HCT116 (cell line): ENCODE measurements at regions not wholly inside any gene's neighbourhood (a gene's known extent, or its start where the extent isn't known, plus 50 kb on each side); places are given as distances from the start of the nearest gene placed in this dataset.

ENCODE experiments used
- ATAC-seq: fragments of 200-7000 bp; cut with Tn5 transposase; 2 replicates; pipeline ENCODE4 v1.9.1; 2020; ENCODE audit warnings: mild to moderate bottlenecking, moderate library complexity
- BruUV-seq: library from RNA; stranded (reverse); fragments of 400-500 nt; replicated peaks from 2 replicates; lab custom pipeline; 2021; lab: Mats Ljungman, UMichigan
- CTCF ChIA-PET: fragments of 300-600 bp; sonication (Branson Sonifier 250); formaldehyde crosslinking; loops from one replicate; lab custom pipeline; 2021; ENCODE audit warnings: antibody characterized with exemption; lab: Charles Lee
- POLR2A ChIA-PET: fragments of 300-600, 350-600 bp; sonication (Branson Sonifier 250); formaldehyde crosslinking; loops from one replicate; lab custom pipeline; 2021; ENCODE audit warnings: antibody characterized with exemption; lab: Charles Lee
- RAD21 ChIA-PET, 2 experiments: fragments of 300-600 bp; sonication (Branson Sonifier 250); formaldehyde crosslinking; loops; one replicate each; lab custom pipeline; 2023; ENCODE audit warnings: low total read pairs in 2 of 2; ENCODE audit not compliant: uncharacterized antibody in 2 of 2, unreplicated experiment in 2 of 2, low non-redundant PET in 1 of 2; lab: Charles Lee
- DNase-seq: peaks from one replicate; pipeline ENCODE4 v3.0.0-alpha.2; 2010; ENCODE audit warnings: low read depth, low spot score
- H2AFZ ChIP-seq: fragments of 200-600 bp; shearing (Covaris generic), sonication (generic); 2 replicates; pipeline ENCODE4 v1.6.1; 2017; ENCODE audit warnings: low read depth, mixed run types, mixed read lengths, antibody characterized with exemption, low read length; ENCODE audit not compliant: poor library complexity, severe bottlenecking
- H3K27ac ChIP-seq: 2 replicates; pipeline ENCODE4 v1.5.1; 2012; ENCODE audit warnings: low read depth, low read length
- H3K27me3 ChIP-seq: fragments of 200-600 bp; sonication (generic); 2 replicates; pipeline ENCODE4 v1.6.1; 2016; ENCODE audit warnings: mixed run types, low read length, mixed read lengths; ENCODE audit not compliant: insufficient read depth
- H3K36me3 ChIP-seq, 2 experiments: fragments of 200-500 bp in 1 of 2; fragments of 200-600 bp in 1 of 2; sonication (Bioruptor generic) in 1 of 2; sonication (generic) in 1 of 2; 2 replicates each; pipeline versions ENCODE4 v1.5.1 to v1.6.1; 2014 to 2016; ENCODE audit warnings: low read length in 2 of 2, inconsistent platforms in 1 of 2, mixed read lengths in 1 of 2, mixed run types in 1 of 2; ENCODE audit not compliant: insufficient read depth in 2 of 2, control insufficient read depth in 1 of 2
- H3K4me1 ChIP-seq, 2 experiments: fragments of 200-600 bp in 1 of 2; sonication (generic) in 1 of 2; 2 replicates each; pipeline versions ENCODE4 v1.5.1 to v1.6.1; 2012 to 2017; ENCODE audit warnings: low read length in 2 of 2, inconsistent platforms in 1 of 2, mild to moderate bottlenecking in 1 of 2, mixed read lengths in 1 of 2, mixed run types in 1 of 2, moderate library complexity in 1 of 2; ENCODE audit not compliant: insufficient read depth in 2 of 2, control insufficient read depth in 1 of 2
- H3K4me2 ChIP-seq: fragments of 200-600 bp; sonication (generic); 2 replicates; pipeline ENCODE4 v1.6.1; 2017; ENCODE audit warnings: mixed run types, low read length, mixed read lengths
- H3K4me3 ChIP-seq, 2 experiments: fragments of 200-600 bp in 1 of 2; sonication (generic) in 1 of 2; replicated peaks in 1 of 2; 2 replicates each; pipeline ENCODE4 v1.5.1; 2011 to 2016; ENCODE audit warnings: low read length in 2 of 2, control low read depth in 1 of 2, low read depth in 1 of 2, mild to moderate bottlenecking in 1 of 2, mixed read lengths in 1 of 2, mixed run types in 1 of 2
- H3K79me2 ChIP-seq: fragments of 200-600 bp; sonication (generic); 2 replicates; pipeline ENCODE4 v1.6.1; 2017; ENCODE audit warnings: mild to moderate bottlenecking, mixed run types, low read length, moderate library complexity, mixed read lengths; ENCODE audit not compliant: insufficient read depth
- H3K9ac ChIP-seq: fragments of 200-600 bp; sonication (generic); 2 replicates; pipeline ENCODE4 v1.6.1; 2016; ENCODE audit warnings: low read length, mixed read lengths
- H3K9me2 ChIP-seq: fragments of 200-600 bp; sonication (generic), shearing (Covaris generic); 2 replicates; pipeline ENCODE4 v1.6.1; 2017; ENCODE audit warnings: mixed run types, mild to moderate bottlenecking, moderate library complexity; ENCODE audit not compliant: insufficient read depth
- H3K9me3 ChIP-seq, 2 experiments: fragments of 200-500 bp in 1 of 2; fragments of 200-600 bp in 1 of 2; sonication (Bioruptor generic) in 1 of 2; sonication (generic) in 1 of 2; 2 replicates each; pipeline ENCODE4 v1.6.1; 2014 to 2017; ENCODE audit warnings: low read length in 2 of 2, mixed read lengths in 2 of 2, inconsistent platforms in 1 of 2, low read depth in 1 of 2, mild to moderate bottlenecking in 1 of 2, mixed run types in 1 of 2, moderate library complexity in 1 of 2; ENCODE audit not compliant: control insufficient read depth in 1 of 2, insufficient read depth in 1 of 2
- H4K20me1 ChIP-seq: fragments of 200-600 bp; sonication (generic), shearing (Covaris generic); 2 replicates; pipeline ENCODE4 v1.6.1; 2017; ENCODE audit warnings: mixed run types, mild to moderate bottlenecking, moderate library complexity; ENCODE audit not compliant: insufficient read depth
- EGR1 ChIP-seq: IDR thresholded peaks from 2 replicates; pipeline ENCODE4 v1.6.1; 2012; ENCODE audit warnings: low read depth
- FOSL1 ChIP-seq: IDR thresholded peaks from 2 replicates; pipeline ENCODE4 v1.6.1; 2012; ENCODE audit warnings: low read depth
- RAD21 ChIP-seq: IDR thresholded peaks from 2 replicates; pipeline ENCODE4 v1.6.1; 2012; ENCODE audit warnings: low read depth, mild to moderate bottlenecking
- SRF ChIP-seq: IDR thresholded peaks from 2 replicates; pipeline ENCODE4 v1.6.1; 2012; ENCODE audit warnings: low read depth
- ZNF274 ChIP-seq: fragments of 200-500 bp; sonication (Bioruptor generic); IDR thresholded peaks from 2 replicates; pipeline ENCODE4 v1.6.1; 2014; ENCODE audit warnings: mild to moderate bottlenecking, low read depth, low read length, inconsistent platforms
- intact Hi-C: fragments of 100-400 bp; cut with micrococcal nuclease; formaldehyde crosslinking; loops from 2 replicates; pipeline ENCODE4 v1.10.0; 2022
- TF ChIP-seq, protein P1 (sequence below): IDR thresholded peaks from 2 replicates; pipeline ENCODE4 v1.6.1; 2012
- TF ChIP-seq, protein P2 (sequence below), 3 experiments: fragments of 200-600 bp in 1 of 3; sonication (generic) in 1 of 3; IDR thresholded peaks in 2 of 3; conservative IDR thresholded peaks in 1 of 3; 2 replicates each; pipeline ENCODE4 v1.5.1; 2012 to 2017; ENCODE audit warnings: low read depth in 2 of 3, low read length in 2 of 3, antibody characterized with exemption in 1 of 3, borderline replicate concordance in 1 of 3, control low read depth in 1 of 3, mild to moderate bottlenecking in 1 of 3, mixed read lengths in 1 of 3, mixed run types in 1 of 3, moderate library complexity in 1 of 3; ENCODE audit not compliant: insufficient read depth in 1 of 3
- TF ChIP-seq, protein P3 (sequence below): IDR thresholded peaks from 2 replicates; pipeline ENCODE4 v1.6.1; 2012

DNA sequence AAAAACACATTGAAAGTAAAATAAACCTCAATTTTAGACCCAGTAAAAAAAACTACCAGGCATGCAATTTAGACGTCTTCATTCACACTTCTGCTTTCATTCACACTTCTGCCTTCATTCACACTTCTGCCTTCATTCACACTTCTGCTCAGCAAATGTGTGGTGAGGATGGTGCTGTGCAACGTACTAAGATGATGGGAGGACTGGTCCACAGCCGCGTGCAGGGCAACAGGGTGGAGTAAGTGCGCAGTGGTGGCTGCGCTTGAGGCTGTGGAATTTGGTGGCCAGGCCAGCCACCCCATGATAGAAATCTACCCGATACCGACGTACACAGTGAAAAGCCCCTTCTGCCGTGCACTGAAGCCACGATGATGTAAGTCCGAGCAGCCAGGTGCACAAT, 114.3 kb upstream of the CD93 start:
- DNase-seq = no peak
- Histone ChIP-seq H3K4me2 (no peak overlapping the region), H3K27ac (no peak overlapping the region), H3K79me2 (no peaks in the 10 kb centered on the region), H3K4me3 (no peak overlapping the region), H3K27me3 (peaks cover 33% of the 10 kb centered on the region), H3K4me1 (no peaks in the 10 kb centered on the region), H3K9me3 (no peaks in the 10 kb centered on the region), H3K9ac (no peak overlapping the region), H3K9me2 (no peaks in the 10 kb centered on the region), H4K20me1 (no peaks in the 10 kb centered on the region), H3K36me3 (no peaks in the 10 kb centered on the region), H2AFZ (no peak overlapping the region)
- ChIA-PET POLR2A (interaction anchor here (1.8 kb wide), 1 partner anchor 150 kb away, joined by 4 read pairs; no protein-coding TSS in a partner anchor), CTCF (interaction anchor here (0.8 to 5.4 kb wide), 14 partner anchors 11 to 508 kb away, joined by 3 to 68 read pairs (median 4); partner anchors contain the start of gene THBD), RAD21 (interaction anchor here (0.7 to 2.3 kb wide), 4 partner anchors 35 to 509 kb away, joined by 3 to 18 read pairs (median 10); partner anchors contain the start of gene THBD (in 1 of the 2))
- ATAC-seq = 0 out of 2 replicates have a peak, but pooled peaks have one; percentile 9
- BruUV-seq = no TSS peak
- intact Hi-C loops = loop anchor here (2.0 to 5.0 kb wide), 2 partner anchors 226 to 348 kb away; no protein-coding TSS in a partner anchor
- TF ChIP-seq RAD21 = no peak
- TF ChIP-seq, protein P1, sequence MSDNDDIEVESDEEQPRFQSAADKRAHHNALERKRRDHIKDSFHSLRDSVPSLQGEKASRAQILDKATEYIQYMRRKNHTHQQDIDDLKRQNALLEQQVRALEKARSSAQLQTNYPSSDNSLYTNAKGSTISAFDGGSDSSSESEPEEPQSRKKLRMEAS = no peak
- no peak for TF ChIP-seq ZNF274
- TF ChIP-seq, protein P2, sequence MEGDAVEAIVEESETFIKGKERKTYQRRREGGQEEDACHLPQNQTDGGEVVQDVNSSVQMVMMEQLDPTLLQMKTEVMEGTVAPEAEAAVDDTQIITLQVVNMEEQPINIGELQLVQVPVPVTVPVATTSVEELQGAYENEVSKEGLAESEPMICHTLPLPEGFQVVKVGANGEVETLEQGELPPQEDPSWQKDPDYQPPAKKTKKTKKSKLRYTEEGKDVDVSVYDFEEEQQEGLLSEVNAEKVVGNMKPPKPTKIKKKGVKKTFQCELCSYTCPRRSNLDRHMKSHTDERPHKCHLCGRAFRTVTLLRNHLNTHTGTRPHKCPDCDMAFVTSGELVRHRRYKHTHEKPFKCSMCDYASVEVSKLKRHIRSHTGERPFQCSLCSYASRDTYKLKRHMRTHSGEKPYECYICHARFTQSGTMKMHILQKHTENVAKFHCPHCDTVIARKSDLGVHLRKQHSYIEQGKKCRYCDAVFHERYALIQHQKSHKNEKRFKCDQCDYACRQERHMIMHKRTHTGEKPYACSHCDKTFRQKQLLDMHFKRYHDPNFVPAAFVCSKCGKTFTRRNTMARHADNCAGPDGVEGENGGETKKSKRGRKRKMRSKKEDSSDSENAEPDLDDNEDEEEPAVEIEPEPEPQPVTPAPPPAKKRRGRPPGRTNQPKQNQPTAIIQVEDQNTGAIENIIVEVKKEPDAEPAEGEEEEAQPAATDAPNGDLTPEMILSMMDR (IDR thresholded peaks at IDR 0.05 in 2 of 3, conservative IDR thresholded peaks at IDR 0.05 in 1 of 3; ENCODE audit: borderline replicate concordance in 1 of 3, insufficient read depth in 1 of 3, low read depth in 2 of 3, low read length in 2 of 3) = no peak
- TF ChIP-seq SRF = no peak
- no peak for TF ChIP-seq FOSL1
- TF ChIP-seq, protein P3, sequence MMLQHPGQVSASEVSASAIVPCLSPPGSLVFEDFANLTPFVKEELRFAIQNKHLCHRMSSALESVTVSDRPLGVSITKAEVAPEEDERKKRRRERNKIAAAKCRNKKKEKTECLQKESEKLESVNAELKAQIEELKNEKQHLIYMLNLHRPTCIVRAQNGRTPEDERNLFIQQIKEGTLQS = no peak
- no peak for TF ChIP-seq EGR1
